DND-41 (cell line): ENCODE measurements at regions not wholly inside any gene's neighbourhood (a gene's known extent, or its start where the extent isn't known, plus 50 kb on each side); places are given as distances from the start of the nearest gene placed in this dataset.

Experiments used
- CTCF ChIP-seq: IDR thresholded peaks from 2 replicates; pipeline ENCODE4 v1.5.1; 2012; ENCODE audit warnings: borderline replicate concordance, low read length, moderate library complexity, mild to moderate bottlenecking; ENCODE audit not compliant: poor library complexity, severe bottlenecking; ENCODE audit errors: extremely low read depth
- EZH2 ChIP-seq: IDR thresholded peaks from 3 replicates; pipeline ENCODE4 v1.6.1; 2012; ENCODE audit warnings: borderline replicate concordance, low read depth, mild to moderate bottlenecking, moderate library complexity, low read length, inconsistent platforms; ENCODE audit not compliant: severe bottlenecking

- no peak for TF ChIP-seq CTCF
- no peak for TF ChIP-seq EZH2
These were observed 195.2 kb downstream of the MDFIC start for GRCh38 chr7:115116773-115117715.
